GM12891 (cell line): ENCODE measurements at regions not wholly inside any gene's neighbourhood (a gene's known extent, or its start where the extent isn't known, plus 50 kb on each side); places are given as distances from the start of the nearest gene placed in this dataset.

Experiments used
- POLR2A ChIP-seq: IDR thresholded peaks from 2 replicates; pipeline ENCODE4 v1.6.1; 2011; ENCODE audit warnings: low read depth, low read length, control low read depth
- POLR2AphosphoS5 ChIP-seq: IDR thresholded peaks from 2 replicates; pipeline ENCODE4 v1.6.1; 2011; ENCODE audit warnings: low read depth, low read length, control low read depth
- TAF1 ChIP-seq: IDR thresholded peaks from 2 replicates; pipeline ENCODE4 v1.6.1; 2011; ENCODE audit warnings: low read depth, low read length, control low read depth

DNA sequence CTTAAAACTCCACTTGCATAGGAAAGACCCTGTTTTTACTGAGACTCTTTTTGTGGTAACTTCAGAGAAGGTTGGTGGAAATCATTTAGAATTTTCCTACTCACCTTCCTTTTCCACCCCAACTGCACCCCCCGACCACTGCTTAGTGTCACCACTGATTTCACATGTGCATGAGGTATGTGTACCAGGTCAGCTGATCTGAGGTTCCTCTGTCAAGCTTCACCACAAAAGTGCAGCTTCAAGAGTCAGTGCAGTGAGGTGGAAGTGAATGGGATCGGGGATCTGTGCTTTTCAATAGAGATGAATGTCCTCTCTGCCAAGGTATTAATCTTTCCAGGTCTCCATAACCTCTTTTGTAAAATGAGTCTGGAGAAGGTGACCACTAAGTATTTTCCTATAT, 260.5 kb upstream of the WWC1 start:
- TF ChIP-seq POLR2A (no peak), POLR2AphosphoS5 (no peak), TAF1 (no peak)
